ENCODE measurements at regions not wholly inside any gene's neighbourhood (a gene's known extent, or its start where the extent isn't known, plus 50 kb on each side); places are given as distances from the start of the nearest gene placed in this dataset.

GRCh38 chr4:115780268-115780667 lies 666.8 kb upstream of the NDST4 start:
- Histone ChIP-seq H3K36me3 (ENCODE audit: control insufficient read depth, insufficient read depth, low read length) (no peaks in the 10 kb centered on the region), H3K4me1 (ENCODE audit: control insufficient read depth, insufficient read depth, low read length) (no peaks in the 10 kb centered on the region), H3K27me3 (ENCODE audit: control insufficient read depth, insufficient read depth, low read length, poor library complexity, severe bottlenecking) (no peaks in the 10 kb centered on the region), H3K27ac (ENCODE audit: insufficient read depth, low read depth, low read length, poor library complexity, severe bottlenecking) (no peak overlapping the region), H3K4me3 (ENCODE audit: insufficient read depth, low read depth, low read length) (no peak overlapping the region), H3K9me3 (ENCODE audit: control insufficient read depth, low read length) (no peaks in the 10 kb centered on the region)
- 83% methylated on average over 1 of the region's 4 CpGs; no CpG with 5 or more reads in 1 of the 2 experiments for WGBS, 2 experiments

GRCh38 chr4:115770046-115770543 lies 656.7 kb upstream of the NDST4 start:
- Histone ChIP-seq H3K4me3 (ENCODE audit: insufficient read depth, low read depth, low read length) (no peak overlapping the region), H3K27ac (ENCODE audit: insufficient read depth, low read depth, low read length, poor library complexity, severe bottlenecking) (no peak overlapping the region), H3K36me3 (ENCODE audit: control insufficient read depth, insufficient read depth, low read length) (no peaks in the 10 kb centered on the region), H3K4me1 (ENCODE audit: control insufficient read depth, insufficient read depth, low read length) (no peaks in the 10 kb centered on the region), H3K27me3 (ENCODE audit: control insufficient read depth, insufficient read depth, low read length, poor library complexity, severe bottlenecking) (no peaks in the 10 kb centered on the region), H3K9me3 (ENCODE audit: control insufficient read depth, low read length) (no peaks in the 10 kb centered on the region)

- no peaks in the 10 kb centered on the region for H3K36me3 ChIP-seq (ENCODE audit: control insufficient read depth, insufficient read depth, low read length)
- no peak overlapping the region for H3K4me3 ChIP-seq (ENCODE audit: insufficient read depth, low read depth, low read length)
- no peak overlapping the region for H3K27ac ChIP-seq (ENCODE audit: insufficient read depth, low read depth, low read length, poor library complexity, severe bottlenecking)
- H3K4me1 ChIP-seq (ENCODE audit: control insufficient read depth, insufficient read depth, low read length) = no peaks in the 10 kb centered on the region
- no peaks in the 10 kb centered on the region for H3K9me3 ChIP-seq (ENCODE audit: control insufficient read depth, low read length)
- no peaks in the 10 kb centered on the region for H3K27me3 ChIP-seq (ENCODE audit: control insufficient read depth, insufficient read depth, low read length, poor library complexity, severe bottlenecking)
Observed at GRCh38 chr4:115769396-115769795, 656.0 kb upstream of the NDST4 start.

DNA sequence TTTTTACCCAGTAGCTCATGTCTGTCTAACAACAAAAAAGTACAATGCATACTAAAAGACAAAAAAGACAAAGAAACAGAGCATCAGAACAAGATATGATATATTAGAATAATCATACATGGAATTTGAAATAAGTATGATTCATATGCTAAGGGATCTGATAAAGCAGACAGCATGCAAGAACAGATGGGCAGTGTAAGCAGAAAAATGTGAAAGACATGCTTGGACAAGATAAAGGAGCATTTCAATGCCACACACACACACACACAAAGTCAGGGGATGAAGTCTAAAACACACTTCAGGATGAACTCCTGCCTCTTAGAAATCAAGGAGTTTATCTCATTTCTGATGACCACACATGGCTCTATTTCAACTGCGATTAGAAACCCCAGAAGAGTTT lies 649.6 kb upstream of the NDST4 start:
- H3K4me3 ChIP-seq (ENCODE audit: insufficient read depth, low read depth, low read length) = no peak overlapping the region
- H3K27ac ChIP-seq (ENCODE audit: insufficient read depth, low read depth, low read length, poor library complexity, severe bottlenecking) = no peak overlapping the region
- no peaks in the 10 kb centered on the region for H3K4me1 ChIP-seq (ENCODE audit: control insufficient read depth, insufficient read depth, low read length)
- no peaks in the 10 kb centered on the region for H3K36me3 ChIP-seq (ENCODE audit: control insufficient read depth, insufficient read depth, low read length)
- no CpG with 5 or more reads among the region's 1 CpG for WGBS, 2 experiments
- no peaks in the 10 kb centered on the region for H3K9me3 ChIP-seq (ENCODE audit: control insufficient read depth, low read length)
- H3K27me3 ChIP-seq (ENCODE audit: control insufficient read depth, insufficient read depth, low read length, poor library complexity, severe bottlenecking) = no peaks in the 10 kb centered on the region

GRCh38 chr4:115759231-115759630 lies 645.8 kb upstream of the NDST4 start:
- Histone ChIP-seq H3K4me1 (ENCODE audit: control insufficient read depth, insufficient read depth, low read length) (no peaks in the 10 kb centered on the region), H3K9me3 (ENCODE audit: control insufficient read depth, low read length) (no peaks in the 10 kb centered on the region), H3K36me3 (ENCODE audit: control insufficient read depth, insufficient read depth, low read length) (no peaks in the 10 kb centered on the region), H3K27me3 (ENCODE audit: control insufficient read depth, insufficient read depth, low read length, poor library complexity, severe bottlenecking) (no peaks in the 10 kb centered on the region), H3K27ac (ENCODE audit: insufficient read depth, low read depth, low read length, poor library complexity, severe bottlenecking) (no peak overlapping the region), H3K4me3 (ENCODE audit: insufficient read depth, low read depth, low read length) (no peak overlapping the region)
- WGBS, 2 experiments = 95 to 96% methylated on average over 2 of the region's 2 CpGs

DNA sequence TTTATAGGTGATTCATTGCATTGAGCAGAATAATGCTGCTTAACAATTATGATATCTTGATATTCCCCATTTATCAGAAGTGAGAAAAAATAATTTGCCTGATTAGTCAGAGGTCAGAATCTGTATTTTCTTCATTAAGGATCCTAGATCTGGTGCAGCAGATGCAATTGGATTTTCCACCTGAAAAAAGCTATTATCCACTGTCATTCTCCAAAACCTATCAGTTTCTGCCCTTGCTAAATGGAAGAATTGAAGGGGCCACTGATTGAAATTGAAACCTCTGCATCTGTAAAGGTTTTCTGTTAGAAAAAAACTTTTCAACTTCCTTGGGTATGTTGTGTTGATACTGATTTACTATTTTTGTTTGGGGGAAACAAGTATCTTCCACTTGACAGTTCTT lies 636.0 kb upstream of the NDST4 start:
- H3K27ac ChIP-seq (ENCODE audit: insufficient read depth, low read depth, low read length, poor library complexity, severe bottlenecking) = no peak overlapping the region
- no peaks in the 10 kb centered on the region for H3K4me1 ChIP-seq (ENCODE audit: control insufficient read depth, insufficient read depth, low read length)
- H3K9me3 ChIP-seq (ENCODE audit: control insufficient read depth, low read length) = no peaks in the 10 kb centered on the region
- H3K4me3 ChIP-seq (ENCODE audit: insufficient read depth, low read depth, low read length) = no peak overlapping the region
- H3K36me3 ChIP-seq (ENCODE audit: control insufficient read depth, insufficient read depth, low read length) = no peaks in the 10 kb centered on the region
- no peaks in the 10 kb centered on the region for H3K27me3 ChIP-seq (ENCODE audit: control insufficient read depth, insufficient read depth, low read length, poor library complexity, severe bottlenecking)

DNA sequence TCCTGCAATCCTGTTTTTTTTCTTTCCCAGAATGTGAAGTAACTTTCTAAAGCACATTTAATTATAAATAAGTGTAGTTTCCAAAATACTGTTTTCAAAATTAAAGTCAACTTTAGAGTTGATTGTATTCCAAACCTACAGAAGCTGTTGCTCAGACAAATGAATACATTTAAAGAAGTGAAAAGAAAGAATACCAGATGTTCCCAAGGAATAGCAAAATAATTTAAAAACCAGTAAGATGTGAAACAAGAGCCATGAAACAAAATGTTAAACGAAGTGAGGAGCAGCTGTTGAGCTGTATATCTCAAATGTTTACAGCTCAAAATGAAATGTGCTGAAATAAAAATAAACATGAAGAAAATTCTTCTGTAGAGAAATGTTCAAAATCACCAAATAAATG lies 627.4 kb upstream of the NDST4 start:
- no peaks in the 10 kb centered on the region for H3K9me3 ChIP-seq (ENCODE audit: control insufficient read depth, low read length)
- WGBS, 2 experiments = 61 to 100% methylated on average over 1 of the region's 1 CpG
- H3K27me3 ChIP-seq (ENCODE audit: control insufficient read depth, insufficient read depth, low read length, poor library complexity, severe bottlenecking) = no peaks in the 10 kb centered on the region
- no peak overlapping the region for H3K27ac ChIP-seq (ENCODE audit: insufficient read depth, low read depth, low read length, poor library complexity, severe bottlenecking)
- no peak overlapping the region for H3K4me3 ChIP-seq (ENCODE audit: insufficient read depth, low read depth, low read length)
- H3K4me1 ChIP-seq (ENCODE audit: control insufficient read depth, insufficient read depth, low read length) = no peaks in the 10 kb centered on the region
- H3K36me3 ChIP-seq (ENCODE audit: control insufficient read depth, insufficient read depth, low read length) = no peaks in the 10 kb centered on the region

GRCh38 chr4:115729739-115730266 lies 616.4 kb upstream of the NDST4 start:
- WGBS, 2 experiments = 97 to 100% methylated on average over 2 of the region's 5 CpGs
- H3K27me3 ChIP-seq (ENCODE audit: control insufficient read depth, insufficient read depth, low read length, poor library complexity, severe bottlenecking) = no peaks in the 10 kb centered on the region
- no peaks in the 10 kb centered on the region for H3K9me3 ChIP-seq (ENCODE audit: control insufficient read depth, low read length)

DNA sequence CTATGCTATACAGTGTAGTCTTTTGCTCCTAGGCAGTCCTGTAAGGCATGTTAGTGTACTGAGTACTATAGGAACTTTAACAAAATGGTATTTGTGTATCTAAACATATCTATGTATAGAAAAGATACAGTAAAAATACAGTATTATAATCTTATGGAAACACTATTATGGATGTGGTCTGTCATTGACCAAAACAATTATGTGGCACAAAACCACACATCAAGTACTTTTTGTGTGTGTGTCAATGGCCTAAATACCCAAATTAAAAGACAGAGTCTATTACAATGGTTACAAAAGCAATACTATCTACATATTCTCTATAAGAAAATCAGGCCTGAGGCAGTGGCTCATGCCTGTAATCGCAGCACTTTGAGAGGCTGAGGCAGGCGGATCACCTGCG lies 610.2 kb upstream of the NDST4 start:
- 88 to 92% methylated on average over 3 of the region's 3 CpGs for WGBS, 2 experiments
- Histone ChIP-seq H3K27me3 (ENCODE audit: control insufficient read depth, insufficient read depth, low read length, poor library complexity, severe bottlenecking) (no peaks in the 10 kb centered on the region), H3K9me3 (ENCODE audit: control insufficient read depth, low read length) (no peaks in the 10 kb centered on the region), H3K4me3 (ENCODE audit: insufficient read depth, low read depth, low read length) (no peak overlapping the region), H3K27ac (ENCODE audit: insufficient read depth, low read depth, low read length, poor library complexity, severe bottlenecking) (no peak overlapping the region), H3K4me1 (ENCODE audit: control insufficient read depth, insufficient read depth, low read length) (no peaks in the 10 kb centered on the region), H3K36me3 (ENCODE audit: control insufficient read depth, insufficient read depth, low read length) (no peaks in the 10 kb centered on the region)

More at GRCh38 chr4:115729739-115730266, 616.4 kb upstream of the NDST4 start:
- H3K4me1 ChIP-seq (ENCODE audit: control insufficient read depth, insufficient read depth, low read length) = no peaks in the 10 kb centered on the region
- no peak overlapping the region for H3K4me3 ChIP-seq (ENCODE audit: insufficient read depth, low read depth, low read length)
- no peaks in the 10 kb centered on the region for H3K36me3 ChIP-seq (ENCODE audit: control insufficient read depth, insufficient read depth, low read length)
- no peak overlapping the region for H3K27ac ChIP-seq (ENCODE audit: insufficient read depth, low read depth, low read length, poor library complexity, severe bottlenecking)

GRCh38 chr4:115720611-115721010 lies 607.2 kb upstream of the NDST4 start:
- WGBS, 2 experiments = 92 to 100% methylated on average over 1 of the region's 1 CpG
- H3K27ac ChIP-seq (ENCODE audit: insufficient read depth, low read depth, low read length, poor library complexity, severe bottlenecking) = no peak overlapping the region
- H3K27me3 ChIP-seq (ENCODE audit: control insufficient read depth, insufficient read depth, low read length, poor library complexity, severe bottlenecking) = no peaks in the 10 kb centered on the region
- no peaks in the 10 kb centered on the region for H3K4me1 ChIP-seq (ENCODE audit: control insufficient read depth, insufficient read depth, low read length)
- H3K9me3 ChIP-seq (ENCODE audit: control insufficient read depth, low read length) = no peaks in the 10 kb centered on the region
- no peaks in the 10 kb centered on the region for H3K36me3 ChIP-seq (ENCODE audit: control insufficient read depth, insufficient read depth, low read length)
- H3K4me3 ChIP-seq (ENCODE audit: insufficient read depth, low read depth, low read length) = no peak overlapping the region

DNA sequence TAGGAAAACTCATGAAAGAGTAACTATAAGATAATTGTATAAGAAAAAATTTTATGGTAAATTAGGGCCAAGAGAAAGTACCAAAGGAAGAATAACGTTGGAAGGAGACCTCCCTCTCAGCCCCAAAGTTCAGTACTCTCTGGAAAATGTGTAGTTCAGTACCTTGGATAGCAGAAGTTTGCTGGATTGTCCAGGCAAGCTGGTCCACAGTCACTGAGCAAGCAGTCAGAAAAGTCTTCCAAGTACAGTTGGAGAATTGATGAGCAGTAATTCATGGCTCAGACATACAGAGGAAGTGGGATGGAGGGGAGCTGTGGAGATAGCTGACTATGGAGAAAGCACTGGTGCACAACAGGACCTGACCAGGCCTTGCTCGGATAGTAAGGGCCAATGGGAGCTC lies 598.2 kb upstream of the NDST4 start:
- WGBS, 2 experiments = 70 to 74% methylated on average over 2 of the region's 2 CpGs

More for the DNA sequence above, 598.2 kb upstream of the NDST4 start:
- H3K4me1 ChIP-seq (ENCODE audit: control insufficient read depth, insufficient read depth, low read length) = no peaks in the 10 kb centered on the region
- no peaks in the 10 kb centered on the region for H3K9me3 ChIP-seq (ENCODE audit: control insufficient read depth, low read length)
- no peak overlapping the region for H3K27ac ChIP-seq (ENCODE audit: insufficient read depth, low read depth, low read length, poor library complexity, severe bottlenecking)
- H3K27me3 ChIP-seq (ENCODE audit: control insufficient read depth, insufficient read depth, low read length, poor library complexity, severe bottlenecking) = no peaks in the 10 kb centered on the region
- H3K4me3 ChIP-seq (ENCODE audit: insufficient read depth, low read depth, low read length) = no peak overlapping the region
- no peaks in the 10 kb centered on the region for H3K36me3 ChIP-seq (ENCODE audit: control insufficient read depth, insufficient read depth, low read length)

Data from ectodermal cell (in vitro differentiated cells).